RWPE2 (cell line): ENCODE measurements at regions not wholly inside any gene's neighbourhood (a gene's known extent, or its start where the extent isn't known, plus 50 kb on each side); places are given as distances from the start of the nearest gene placed in this dataset.

Source experiments
- ATAC-seq: fragments of 200-7000 bp; cut with Tn5 transposase; 3 replicates; pipeline ENCODE4 v1.9.1; 2021; ENCODE audit warnings: low read depth
- DNase-seq: peaks from one replicate; pipeline ENCODE4 v3.0.0-alpha.2; 2020; ENCODE audit warnings: low spot score
- H3K27ac ChIP-seq: fragments of 450-650 bp; 2 replicates; pipeline ENCODE4 v1.5.1; 2017; ENCODE audit warnings: mild to moderate bottlenecking; ENCODE audit not compliant: poor library complexity, severe bottlenecking
- H3K27me3 ChIP-seq: fragments of 250-450 bp; sonication (Bioruptor Pico); 2 replicates; pipeline ENCODE4 v1.5.1; 2021; ENCODE audit warnings: mild to moderate bottlenecking, moderate library complexity; ENCODE audit not compliant: insufficient read depth, poor library complexity, severe bottlenecking
- H3K36me3 ChIP-seq: fragments of 250-450 bp; sonication (Bioruptor Pico); 2 replicates; pipeline ENCODE4 v1.5.1; 2020; ENCODE audit warnings: low read depth, mild to moderate bottlenecking, moderate library complexity
- H3K4me1 ChIP-seq: fragments of 250-450 bp; sonication (Bioruptor Pico); 2 replicates; pipeline ENCODE4 v1.5.1; 2021; ENCODE audit warnings: mild to moderate bottlenecking, moderate library complexity; ENCODE audit not compliant: insufficient read depth, poor library complexity, severe bottlenecking
- H3K4me3 ChIP-seq: fragments of 250-450 bp; sonication (Bioruptor Pico); 2 replicates; pipeline ENCODE4 v1.5.1; 2021; ENCODE audit warnings: mild to moderate bottlenecking, moderate library complexity; ENCODE audit not compliant: severe bottlenecking
- H3K9me3 ChIP-seq: fragments of 250-450 bp; sonication (Bioruptor Pico); 2 replicates; pipeline ENCODE4 v1.5.1; 2021; ENCODE audit warnings: mild to moderate bottlenecking, moderate library complexity; ENCODE audit not compliant: severe bottlenecking
- CTCF ChIP-seq: fragments of 450-650 bp; IDR thresholded peaks from one replicate; pipeline ENCODE4 v1.5.1; 2017; ENCODE audit warnings: mild to moderate bottlenecking, moderate library complexity; ENCODE audit not compliant: poor library complexity, severe bottlenecking

GRCh38 chr9:134967547-134967930 is 49.8 kb upstream of the FCN1 start:
- no peaks in the 10 kb centered on the region for H3K9me3 ChIP-seq
- no peak for TF ChIP-seq CTCF
- ATAC-seq: no peak
- no peaks in the 10 kb centered on the region for H3K4me1 ChIP-seq
- no peaks in the 10 kb centered on the region for H3K36me3 ChIP-seq
- peaks cover 37% of the 10 kb centered on the region for H3K27me3 ChIP-seq
- no peak overlapping the region for H3K4me3 ChIP-seq
- no peak overlapping the region for H3K27ac ChIP-seq
- DNase-seq: no peak

- no peak for TF ChIP-seq CTCF
- H3K4me3 ChIP-seq: no peak overlapping the region
- H3K27me3 ChIP-seq: peaks cover 31% of the 10 kb centered on the region
- H3K36me3 ChIP-seq: no peaks in the 10 kb centered on the region
- H3K9me3 ChIP-seq: no peaks in the 10 kb centered on the region
- no peaks in the 10 kb centered on the region for H3K4me1 ChIP-seq
- DNase-seq: no peak
- H3K27ac ChIP-seq: no peak overlapping the region
- ATAC-seq: no peak
Measured at GRCh38 chr9:134968011-134968822, 50.5 kb upstream of the FCN1 start.

GRCh38 chr9:134968823-134969090 is 51.0 kb upstream of the FCN1 start:
- H3K36me3 ChIP-seq: no peaks in the 10 kb centered on the region
- no peak overlapping the region for H3K4me3 ChIP-seq
- H3K27me3 ChIP-seq: peaks cover 31% of the 10 kb centered on the region
- H3K9me3 ChIP-seq: no peaks in the 10 kb centered on the region
- ATAC-seq: no peak
- no peak for DNase-seq
- no peaks in the 10 kb centered on the region for H3K4me1 ChIP-seq
- TF ChIP-seq CTCF: no peak
- no peak overlapping the region for H3K27ac ChIP-seq

- ATAC-seq (no peak), DNase-seq (no peak)
- peaks cover 31% of the 10 kb centered on the region for H3K27me3 ChIP-seq
- H3K36me3 ChIP-seq: no peaks in the 10 kb centered on the region
- no peaks in the 10 kb centered on the region for H3K4me1 ChIP-seq
- no peak overlapping the region for H3K27ac ChIP-seq
- no peak overlapping the region for H3K4me3 ChIP-seq
- H3K9me3 ChIP-seq: no peaks in the 10 kb centered on the region
- TF ChIP-seq CTCF: no peak
Measured at GRCh38 chr9:134969156-134970045, 51.7 kb upstream of the FCN1 start.
